ENCODE measurements at regions not wholly inside any gene's neighbourhood (a gene's known extent, or its start where the extent isn't known, plus 50 kb on each side); places are given as distances from the start of the nearest gene placed in this dataset.

- TF ChIP-seq, protein P1, sequence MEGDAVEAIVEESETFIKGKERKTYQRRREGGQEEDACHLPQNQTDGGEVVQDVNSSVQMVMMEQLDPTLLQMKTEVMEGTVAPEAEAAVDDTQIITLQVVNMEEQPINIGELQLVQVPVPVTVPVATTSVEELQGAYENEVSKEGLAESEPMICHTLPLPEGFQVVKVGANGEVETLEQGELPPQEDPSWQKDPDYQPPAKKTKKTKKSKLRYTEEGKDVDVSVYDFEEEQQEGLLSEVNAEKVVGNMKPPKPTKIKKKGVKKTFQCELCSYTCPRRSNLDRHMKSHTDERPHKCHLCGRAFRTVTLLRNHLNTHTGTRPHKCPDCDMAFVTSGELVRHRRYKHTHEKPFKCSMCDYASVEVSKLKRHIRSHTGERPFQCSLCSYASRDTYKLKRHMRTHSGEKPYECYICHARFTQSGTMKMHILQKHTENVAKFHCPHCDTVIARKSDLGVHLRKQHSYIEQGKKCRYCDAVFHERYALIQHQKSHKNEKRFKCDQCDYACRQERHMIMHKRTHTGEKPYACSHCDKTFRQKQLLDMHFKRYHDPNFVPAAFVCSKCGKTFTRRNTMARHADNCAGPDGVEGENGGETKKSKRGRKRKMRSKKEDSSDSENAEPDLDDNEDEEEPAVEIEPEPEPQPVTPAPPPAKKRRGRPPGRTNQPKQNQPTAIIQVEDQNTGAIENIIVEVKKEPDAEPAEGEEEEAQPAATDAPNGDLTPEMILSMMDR (conservative IDR thresholded peaks at IDR 0.05): no peak
- TF ChIP-seq ZFX (IDR thresholded peaks at IDR 0.05): no peak
Measured at GRCh38 chr17:51427323-51427811, 167.0 kb downstream of the UTP18 start.
